SJSA1 (cell line): ENCODE measurements at regions not wholly inside any gene's neighbourhood (a gene's known extent, or its start where the extent isn't known, plus 50 kb on each side); places are given as distances from the start of the nearest gene placed in this dataset.

Experiments used
- DNase-seq, 2 experiments: peaks; one replicate each; pipeline ENCODE4 v3.0.0-alpha.2; 2015 to 2020; ENCODE audit warnings: low spot score in 2 of 2, low read depth in 1 of 2
- H3K27ac ChIP-seq: fragments of 250-450 bp; sonication (Bioruptor Pico); 2 replicates; pipeline ENCODE4 v1.5.1; 2020; ENCODE audit warnings: mild to moderate bottlenecking, moderate library complexity
- H3K27me3 ChIP-seq: fragments of 250-450 bp; sonication (Bioruptor Pico); replicated peaks from 2 replicates; pipeline ENCODE4 v1.5.1; 2020; ENCODE audit warnings: mild to moderate bottlenecking, moderate library complexity
- H3K36me3 ChIP-seq: fragments of 250-450 bp; sonication (Bioruptor Pico); 2 replicates; pipeline ENCODE4 v1.5.1; 2020; ENCODE audit warnings: mild to moderate bottlenecking
- H3K4me1 ChIP-seq: fragments of 250-450 bp; sonication (Bioruptor Pico); replicated peaks from 2 replicates; pipeline ENCODE4 v1.6.1; 2021; ENCODE audit warnings: mild to moderate bottlenecking
- H3K4me3 ChIP-seq: fragments of 250-450 bp; sonication (Bioruptor Pico); 2 replicates; pipeline ENCODE4 v1.5.1; 2020; ENCODE audit warnings: mild to moderate bottlenecking
- H3K9me3 ChIP-seq: fragments of 250-450 bp; sonication (Bioruptor Pico); replicated peaks from 2 replicates; pipeline ENCODE4 v1.5.1; 2020; ENCODE audit warnings: mild to moderate bottlenecking

DNA sequence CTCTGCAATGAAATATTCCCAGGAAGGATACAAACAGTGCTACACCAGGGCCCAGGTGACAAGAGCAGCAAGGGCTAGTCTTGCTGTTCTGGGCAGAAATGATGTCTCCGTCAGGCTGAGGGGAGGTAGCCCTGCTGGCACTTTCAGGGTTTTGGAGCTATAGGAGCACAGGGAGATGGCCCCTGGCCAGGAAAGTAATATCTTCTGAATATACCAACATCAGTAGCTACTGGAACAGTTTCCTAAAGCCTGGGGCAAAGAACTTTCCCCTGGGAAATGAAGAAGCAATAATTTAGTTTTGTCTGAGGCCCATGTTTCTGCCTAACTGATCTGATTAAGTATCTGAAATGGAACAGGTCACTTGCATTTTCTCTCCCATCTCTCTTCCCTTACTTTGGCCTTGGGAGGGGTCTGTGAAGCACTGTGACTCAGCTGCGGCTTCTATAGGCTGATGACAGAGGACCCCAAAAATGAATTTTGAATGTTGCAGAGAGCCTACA, 489.1 kb upstream of the PODXL start:
- Histone ChIP-seq H3K4me1 (no peaks in the 10 kb centered on the region), H3K27me3 (peaks cover 20% of the 10 kb centered on the region), H3K36me3 (no peaks in the 10 kb centered on the region), H3K27ac (no peak overlapping the region), H3K4me3 (no peak overlapping the region), H3K9me3 (no peaks in the 10 kb centered on the region)
- DNase-seq, result no peak

DNA sequence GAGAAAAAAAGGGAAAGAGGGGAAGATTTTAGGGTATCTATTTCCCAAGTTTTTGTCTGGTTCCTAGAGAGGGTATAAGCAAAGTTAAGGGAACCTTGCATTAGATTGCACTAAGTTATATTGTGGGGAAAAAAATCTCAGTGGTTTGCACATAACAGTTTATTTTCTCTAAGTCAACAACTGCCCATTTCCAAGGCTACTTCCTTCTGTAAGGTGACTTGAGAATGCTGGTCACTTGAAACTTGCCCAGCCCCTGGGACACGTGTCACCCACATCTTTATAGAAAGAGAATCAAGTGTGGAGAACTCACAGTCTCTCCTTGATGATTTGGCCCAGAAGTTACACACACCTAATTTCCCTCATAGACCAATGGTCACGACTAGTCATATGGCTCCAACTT, 488.6 kb upstream of the PODXL start:
- H3K4me3 ChIP-seq, result no peak overlapping the region
- DNase-seq, result no peak
- no peaks in the 10 kb centered on the region for H3K36me3 ChIP-seq
- no peak overlapping the region for H3K27ac ChIP-seq
- no peaks in the 10 kb centered on the region for H3K9me3 ChIP-seq
- peaks cover 20% of the 10 kb centered on the region for H3K27me3 ChIP-seq
- no peaks in the 10 kb centered on the region for H3K4me1 ChIP-seq

DNA sequence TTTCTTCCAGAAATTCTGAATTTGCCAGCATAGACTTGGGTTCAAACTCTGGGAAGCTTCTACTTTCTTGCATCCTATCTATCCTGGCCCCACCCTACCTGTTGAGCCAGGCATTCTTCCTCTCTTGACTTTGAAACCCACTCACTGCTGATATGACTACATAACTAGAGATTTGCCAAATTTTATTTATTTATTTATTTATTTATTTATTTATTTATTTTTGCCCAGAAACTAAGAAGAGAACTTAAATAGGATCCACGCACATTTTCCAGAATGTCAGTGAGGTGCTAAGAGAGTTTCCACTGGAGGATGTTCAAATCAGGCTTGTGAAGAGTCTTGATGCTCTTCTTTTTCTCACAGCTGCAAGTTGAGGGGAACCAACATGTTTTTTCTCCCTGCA, 487.8 kb upstream of the PODXL start:
- Histone ChIP-seq H3K9me3 (no peaks in the 10 kb centered on the region), H3K27ac (no peak overlapping the region), H3K27me3 (peaks cover 20% of the 10 kb centered on the region), H3K4me1 (no peaks in the 10 kb centered on the region), H3K36me3 (no peaks in the 10 kb centered on the region), H3K4me3 (no peak overlapping the region)
- no peak for DNase-seq

DNA sequence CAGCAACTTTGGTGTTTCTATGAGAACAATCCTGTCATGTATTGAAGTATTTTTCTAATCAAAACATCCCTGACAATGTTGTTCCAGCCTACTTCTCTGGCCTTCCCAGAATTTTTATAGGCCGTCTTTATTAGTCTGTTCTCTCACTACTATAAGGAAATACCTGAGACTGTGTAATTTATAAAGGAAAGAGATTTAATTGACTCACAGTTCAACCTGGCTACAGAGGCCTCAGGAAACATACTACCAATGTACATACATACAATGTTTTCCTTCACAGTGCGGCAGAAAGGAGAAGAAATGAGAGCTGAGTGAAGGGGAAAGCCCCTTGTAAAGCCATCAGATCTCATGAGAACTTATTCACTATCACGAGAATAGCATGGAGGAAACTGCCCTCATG, 484.7 kb upstream of the PODXL start:
- Histone ChIP-seq H3K4me3 (no peak overlapping the region), H3K27me3 (peaks cover 8% of the 10 kb centered on the region; the same call in 1 of the 2 replicates), H3K9me3 (no peaks in the 10 kb centered on the region), H3K4me1 (no peaks in the 10 kb centered on the region), H3K27ac (no peak overlapping the region), H3K36me3 (no peaks in the 10 kb centered on the region)
- peak in 1 of 2 experiments; percentile 3 for DNase-seq

DNA sequence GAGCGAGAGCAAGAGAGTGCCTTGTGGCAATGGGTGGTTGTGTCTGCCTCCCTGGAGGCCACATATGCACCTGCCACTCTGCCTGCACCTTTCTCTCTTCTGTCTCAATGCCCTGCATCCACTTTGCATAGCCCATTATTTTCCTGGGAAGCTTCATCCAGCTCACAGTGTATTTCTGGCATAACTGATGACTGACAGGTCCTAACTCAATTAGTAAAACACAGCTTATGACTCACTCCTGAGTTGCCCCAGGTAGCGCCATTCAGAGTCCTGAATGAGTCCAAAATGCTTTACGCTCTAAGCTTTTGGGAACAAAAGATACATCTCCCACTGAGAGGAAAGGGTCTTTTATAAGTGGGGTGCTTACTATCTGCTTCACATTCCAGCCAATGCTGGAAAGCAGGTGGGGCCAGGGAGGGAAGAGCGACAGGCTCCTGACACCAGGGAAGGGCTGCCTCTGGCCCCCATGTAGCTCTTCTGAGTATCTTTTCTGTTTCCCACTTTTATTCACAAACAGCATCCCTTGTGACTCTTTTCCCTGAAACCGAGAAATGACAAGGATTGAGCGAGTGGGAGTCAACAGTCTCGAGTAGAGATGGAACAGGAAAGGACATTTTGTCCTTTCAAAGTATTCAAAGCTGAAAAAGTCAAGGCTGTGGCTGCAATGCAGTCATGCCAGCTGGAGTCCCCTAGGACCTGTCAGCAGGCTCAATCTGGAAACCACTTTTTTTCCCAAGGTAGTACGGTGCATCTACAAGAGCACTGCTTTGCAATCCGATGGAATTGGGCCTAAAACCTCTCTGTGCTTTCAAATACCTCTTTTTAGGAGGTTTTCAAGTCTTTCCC, 479.3 kb upstream of the PODXL start:
- Histone ChIP-seq H3K27me3 (0 out of 2 replicates have a peak, but pooled peaks cover under 1% of the 10 kb centered on the region), H3K4me3 (no peak overlapping the region), H3K36me3 (no peaks in the 10 kb centered on the region), H3K4me1 (no peaks in the 10 kb centered on the region), H3K27ac (no peak overlapping the region), H3K9me3 (no peaks in the 10 kb centered on the region)
- no peak for DNase-seq

DNA sequence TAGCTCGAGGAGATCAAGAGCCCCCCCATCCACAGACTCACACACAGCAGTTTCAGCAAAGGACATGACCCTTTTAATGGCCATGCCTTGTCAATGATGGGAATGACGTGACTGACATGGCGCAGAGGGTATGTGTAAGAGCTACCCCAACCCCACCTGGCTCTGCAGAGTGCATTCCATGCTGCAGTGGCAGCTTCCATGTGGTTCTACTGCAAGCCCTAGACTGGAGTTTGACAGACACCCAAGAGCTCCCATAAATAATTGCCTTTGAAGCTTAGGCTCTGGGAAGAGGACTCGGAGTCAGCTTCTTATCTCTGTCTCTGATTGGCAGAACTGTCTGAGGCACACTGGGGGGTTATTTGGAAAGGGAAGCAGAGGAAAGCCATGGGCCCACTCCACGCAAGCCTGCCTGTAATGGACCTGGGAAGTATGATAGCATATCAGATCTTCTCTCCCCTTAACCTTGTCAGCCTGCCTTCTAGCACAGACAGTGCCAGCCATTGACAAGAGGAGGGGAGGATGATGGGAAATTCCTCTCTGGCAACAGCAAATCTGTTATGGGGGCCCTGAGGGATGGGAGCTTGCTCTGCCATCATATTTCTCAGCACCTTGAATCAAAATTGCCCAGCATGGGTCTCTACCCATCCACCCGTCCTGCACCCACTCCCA, 478.5 kb upstream of the PODXL start:
- H3K27ac ChIP-seq, result no peak overlapping the region
- H3K4me1 ChIP-seq, result no peaks in the 10 kb centered on the region
- no peak overlapping the region for H3K4me3 ChIP-seq
- no peak for DNase-seq
- no peaks in the 10 kb centered on the region for H3K27me3 ChIP-seq
- H3K9me3 ChIP-seq, result no peaks in the 10 kb centered on the region
- no peaks in the 10 kb centered on the region for H3K36me3 ChIP-seq

DNA sequence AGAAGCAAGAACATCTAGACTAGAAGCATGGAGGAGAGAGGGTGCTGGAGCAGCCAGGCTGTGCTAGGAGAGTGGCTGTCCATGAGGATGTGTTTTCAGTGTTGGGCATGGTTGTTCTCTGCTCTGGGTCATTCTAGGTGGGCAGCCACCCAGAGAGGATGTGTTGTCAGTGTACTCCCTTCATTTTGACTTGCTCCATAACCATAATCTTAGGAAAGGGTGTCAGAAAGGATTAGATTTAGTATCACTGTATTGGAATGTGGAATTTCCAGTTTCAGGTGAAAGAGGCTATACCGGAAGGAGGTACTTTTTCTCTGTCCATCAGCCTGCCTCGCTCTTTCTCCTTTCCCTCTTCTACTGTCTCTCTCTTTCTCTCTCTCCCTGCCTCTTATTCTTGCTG, 474.5 kb upstream of the PODXL start:
- H3K4me3 ChIP-seq, result no peak overlapping the region
- no peaks in the 10 kb centered on the region for H3K4me1 ChIP-seq
- no peak for DNase-seq
- no peaks in the 10 kb centered on the region for H3K27me3 ChIP-seq
- no peaks in the 10 kb centered on the region for H3K9me3 ChIP-seq
- no peak overlapping the region for H3K27ac ChIP-seq
- H3K36me3 ChIP-seq, result no peaks in the 10 kb centered on the region

DNA sequence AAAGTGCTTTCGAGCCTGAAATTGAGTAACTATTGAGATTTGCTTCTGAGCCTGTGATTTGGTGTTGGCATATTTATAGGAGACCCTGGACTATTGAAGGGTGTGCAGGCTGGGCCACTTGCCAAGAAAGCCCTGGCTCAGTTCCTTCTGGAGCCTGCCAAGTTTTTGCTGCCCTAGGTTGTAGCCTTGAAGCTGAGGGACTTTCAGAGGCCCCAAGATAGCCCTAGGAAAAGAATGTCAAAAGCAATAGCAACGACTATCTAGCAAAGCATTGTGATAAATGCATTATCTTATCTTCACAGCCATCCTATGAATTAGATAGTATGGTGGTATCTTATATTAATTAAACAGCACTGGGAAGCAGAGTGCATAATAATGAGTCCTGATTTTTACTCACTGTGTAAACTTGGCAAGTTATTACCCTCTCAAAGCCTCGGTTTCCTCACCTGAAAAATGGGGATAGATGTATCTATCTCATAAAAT, 473.7 kb upstream of the PODXL start:
- no peaks in the 10 kb centered on the region for H3K9me3 ChIP-seq
- no peak overlapping the region for H3K4me3 ChIP-seq
- no peaks in the 10 kb centered on the region for H3K4me1 ChIP-seq
- H3K27ac ChIP-seq, result no peak overlapping the region
- no peaks in the 10 kb centered on the region for H3K27me3 ChIP-seq
- H3K36me3 ChIP-seq, result no peaks in the 10 kb centered on the region
- no peak for DNase-seq

DNA sequence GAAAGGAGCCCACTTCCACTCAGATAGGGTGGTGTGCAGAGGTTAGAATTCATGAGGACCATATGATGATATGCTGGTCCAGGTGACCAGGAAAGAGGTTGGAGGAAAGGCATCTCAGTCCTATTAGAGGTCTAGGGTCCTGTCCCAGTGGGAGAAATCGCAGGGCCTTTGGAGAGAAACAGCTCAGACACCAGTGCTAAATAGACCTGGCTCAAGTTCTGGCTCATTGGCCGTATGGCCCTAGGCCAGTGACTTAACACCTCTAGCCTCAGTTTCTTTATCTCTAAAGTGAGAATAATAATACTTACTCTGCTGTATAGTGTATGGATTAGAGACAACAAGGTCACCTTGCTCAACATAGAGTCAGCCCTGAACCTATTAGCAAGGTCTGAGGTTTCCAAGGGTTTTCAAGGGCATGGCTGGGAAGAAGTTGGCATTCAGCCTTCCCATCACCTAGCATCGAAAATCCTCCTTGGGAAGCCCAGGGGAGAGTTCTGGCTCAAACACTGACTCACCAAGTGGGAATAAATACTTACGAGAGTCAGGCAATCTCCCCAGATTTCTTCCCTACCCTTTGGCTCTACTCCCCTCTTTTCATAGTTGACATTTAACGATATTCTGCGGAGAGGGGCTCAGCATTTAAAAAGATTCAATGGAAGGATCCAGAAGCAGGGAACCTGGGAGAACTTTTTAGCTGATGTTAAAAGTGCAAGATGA, 473.1 kb upstream of the PODXL start:
- Histone ChIP-seq H3K27me3 (no peaks in the 10 kb centered on the region), H3K4me3 (no peak overlapping the region), H3K27ac (no peak overlapping the region), H3K36me3 (no peaks in the 10 kb centered on the region), H3K9me3 (no peaks in the 10 kb centered on the region), H3K4me1 (no peaks in the 10 kb centered on the region)
- DNase-seq, result no peak

DNA sequence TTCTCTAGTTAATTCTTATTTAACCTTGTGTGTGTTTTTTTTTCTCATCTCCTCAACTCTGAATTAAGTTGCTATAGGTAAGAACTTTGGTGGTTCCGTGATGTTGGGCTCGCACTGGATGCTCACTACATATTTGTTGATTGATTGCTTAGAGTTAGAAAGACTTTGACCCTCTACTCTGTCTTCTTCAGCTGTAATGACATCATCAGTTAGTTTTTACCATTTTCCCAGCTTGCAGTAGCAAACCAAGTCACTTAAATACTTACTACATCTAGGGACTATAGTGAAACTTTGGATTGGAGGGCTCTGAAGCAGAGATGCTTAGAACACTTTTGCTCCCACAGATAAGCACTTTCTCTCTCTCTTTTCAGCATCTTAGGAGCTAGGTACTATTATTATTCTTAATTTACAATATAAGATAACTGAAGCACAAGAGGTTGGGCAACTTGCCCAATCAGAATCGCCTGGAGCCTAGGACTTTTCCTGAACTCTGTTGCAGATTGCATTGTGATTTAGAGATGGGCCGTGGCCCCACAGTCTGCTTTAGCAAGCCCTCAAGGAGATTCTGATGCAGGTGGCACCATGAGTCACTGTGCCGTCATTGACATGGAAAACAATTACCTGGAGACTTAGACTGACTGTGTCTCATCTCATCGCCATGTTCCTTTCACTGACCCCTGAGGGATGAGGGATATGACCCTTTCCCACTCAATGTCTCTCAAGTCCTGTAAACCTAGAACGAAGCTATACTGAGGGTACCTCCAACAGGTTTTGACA, 471.9 kb upstream of the PODXL start:
- H3K27me3 ChIP-seq, result no peaks in the 10 kb centered on the region
- no peaks in the 10 kb centered on the region for H3K36me3 ChIP-seq
- DNase-seq, result no peak
- H3K9me3 ChIP-seq, result no peaks in the 10 kb centered on the region
- H3K4me3 ChIP-seq, result no peak overlapping the region
- no peaks in the 10 kb centered on the region for H3K4me1 ChIP-seq
- no peak overlapping the region for H3K27ac ChIP-seq

DNA sequence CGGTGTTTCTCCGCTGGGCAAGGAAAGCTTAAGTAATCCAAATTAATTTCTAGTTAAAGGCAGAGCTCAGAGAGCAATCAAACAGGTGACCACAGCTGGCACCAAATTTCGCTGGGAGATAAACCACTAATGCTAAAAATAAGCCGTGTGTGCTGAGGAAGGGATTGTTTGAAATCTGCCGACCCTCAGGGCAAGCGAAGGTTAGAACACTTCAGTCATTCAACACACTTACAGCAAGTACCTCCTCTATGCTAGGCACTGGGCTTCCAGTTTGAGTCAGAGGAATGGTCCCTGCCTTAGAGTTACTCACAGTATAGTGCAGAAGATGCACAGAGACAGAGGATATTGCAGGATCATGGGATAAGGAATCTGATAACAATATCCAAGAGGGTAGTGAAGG, 467.9 kb upstream of the PODXL start:
- Histone ChIP-seq H3K27ac (no peak overlapping the region), H3K27me3 (no peaks in the 10 kb centered on the region; the same call in 1 of the 2 replicates), H3K36me3 (no peaks in the 10 kb centered on the region), H3K4me1 (no peaks in the 10 kb centered on the region), H3K9me3 (no peaks in the 10 kb centered on the region), H3K4me3 (no peak overlapping the region)
- no peak for DNase-seq

DNA sequence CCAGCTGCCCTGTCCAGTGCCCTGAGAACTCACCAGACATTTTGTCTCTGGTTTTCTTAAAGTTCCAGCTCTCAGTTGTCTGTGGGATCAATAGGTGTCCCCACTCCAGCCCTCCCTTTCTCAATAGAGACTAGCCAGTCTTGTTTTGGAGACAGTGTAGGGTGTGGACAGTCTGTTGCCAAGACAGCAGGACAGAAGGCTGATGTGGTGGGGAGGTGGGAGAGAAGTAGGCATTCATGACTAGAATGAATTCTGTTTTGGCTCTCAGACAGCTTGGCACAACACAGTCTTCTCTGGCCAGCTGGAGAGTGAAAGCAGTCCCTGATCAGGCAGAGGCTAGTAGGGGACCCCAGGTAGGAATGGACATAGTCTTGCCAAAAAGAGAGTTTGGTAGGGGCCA, 467.0 kb upstream of the PODXL start:
- no peak for DNase-seq
- Histone ChIP-seq H3K9me3 (no peaks in the 10 kb centered on the region), H3K36me3 (no peaks in the 10 kb centered on the region), H3K27ac (no peak overlapping the region), H3K4me3 (no peak overlapping the region), H3K4me1 (no peaks in the 10 kb centered on the region), H3K27me3 (no peaks in the 10 kb centered on the region; the same call in 1 of the 2 replicates)

DNA sequence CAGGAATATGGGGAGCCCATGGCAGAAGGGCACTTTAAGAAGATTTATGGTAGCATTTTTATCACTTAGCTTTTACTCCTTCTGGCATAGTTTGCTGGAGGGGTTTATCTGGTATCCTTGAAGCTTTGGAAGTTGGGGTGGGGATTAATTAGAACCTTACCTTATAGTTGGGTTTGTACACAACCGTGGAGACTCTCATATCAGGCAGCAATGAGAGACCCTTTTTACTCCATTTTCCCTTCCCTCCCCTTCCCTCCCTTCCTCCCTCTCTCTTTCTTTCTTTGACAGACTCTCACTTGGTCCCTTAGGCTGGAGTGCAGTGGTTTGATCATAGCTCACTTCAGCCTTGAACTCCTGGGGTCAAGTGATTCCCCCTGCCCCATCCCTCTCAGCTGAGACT, 465.8 kb upstream of the PODXL start:
- no peak overlapping the region for H3K27ac ChIP-seq
- no peak overlapping the region for H3K4me3 ChIP-seq
- H3K9me3 ChIP-seq, result no peaks in the 10 kb centered on the region
- H3K36me3 ChIP-seq, result no peaks in the 10 kb centered on the region
- no peaks in the 10 kb centered on the region for H3K4me1 ChIP-seq
- no peaks in the 10 kb centered on the region; the same call in 1 of the 2 replicates for H3K27me3 ChIP-seq
- no peak for DNase-seq
